22Rv1 (cell line): ENCODE measurements at regions not wholly inside any gene's neighbourhood (a gene's known extent, or its start where the extent isn't known, plus 50 kb on each side); places are given as distances from the start of the nearest gene placed in this dataset.

ENCODE experiments used
- H3K27ac ChIP-seq: fragments of 450-650 bp; 2 replicates; pipeline ENCODE4 v1.5.1; 2017
- ZFX ChIP-seq: fragments of 450-650 bp; IDR thresholded peaks from 2 replicates; pipeline ENCODE4 v1.6.1; 2017; ENCODE audit warnings: antibody characterized with exemption, borderline replicate concordance
- TF ChIP-seq, protein P1 (sequence below): fragments of 450-650 bp; IDR thresholded peaks from 2 replicates; pipeline ENCODE4 v1.5.1; 2017; ENCODE audit warnings: mild to moderate bottlenecking

GRCh38 chr9:28563291-28563934 lies 990.1 kb upstream of the C9orf72 start:
- no peak for TF ChIP-seq ZFX
- TF ChIP-seq, protein P1, sequence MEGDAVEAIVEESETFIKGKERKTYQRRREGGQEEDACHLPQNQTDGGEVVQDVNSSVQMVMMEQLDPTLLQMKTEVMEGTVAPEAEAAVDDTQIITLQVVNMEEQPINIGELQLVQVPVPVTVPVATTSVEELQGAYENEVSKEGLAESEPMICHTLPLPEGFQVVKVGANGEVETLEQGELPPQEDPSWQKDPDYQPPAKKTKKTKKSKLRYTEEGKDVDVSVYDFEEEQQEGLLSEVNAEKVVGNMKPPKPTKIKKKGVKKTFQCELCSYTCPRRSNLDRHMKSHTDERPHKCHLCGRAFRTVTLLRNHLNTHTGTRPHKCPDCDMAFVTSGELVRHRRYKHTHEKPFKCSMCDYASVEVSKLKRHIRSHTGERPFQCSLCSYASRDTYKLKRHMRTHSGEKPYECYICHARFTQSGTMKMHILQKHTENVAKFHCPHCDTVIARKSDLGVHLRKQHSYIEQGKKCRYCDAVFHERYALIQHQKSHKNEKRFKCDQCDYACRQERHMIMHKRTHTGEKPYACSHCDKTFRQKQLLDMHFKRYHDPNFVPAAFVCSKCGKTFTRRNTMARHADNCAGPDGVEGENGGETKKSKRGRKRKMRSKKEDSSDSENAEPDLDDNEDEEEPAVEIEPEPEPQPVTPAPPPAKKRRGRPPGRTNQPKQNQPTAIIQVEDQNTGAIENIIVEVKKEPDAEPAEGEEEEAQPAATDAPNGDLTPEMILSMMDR = no peak
- H3K27ac ChIP-seq = no peak overlapping the region

- TF ChIP-seq, protein P1 = no peak
- TF ChIP-seq ZFX = no peak
These were observed 1010.6 kb upstream of the C9orf72 start for GRCh38 chr9:28583832-28584231.

DNA sequence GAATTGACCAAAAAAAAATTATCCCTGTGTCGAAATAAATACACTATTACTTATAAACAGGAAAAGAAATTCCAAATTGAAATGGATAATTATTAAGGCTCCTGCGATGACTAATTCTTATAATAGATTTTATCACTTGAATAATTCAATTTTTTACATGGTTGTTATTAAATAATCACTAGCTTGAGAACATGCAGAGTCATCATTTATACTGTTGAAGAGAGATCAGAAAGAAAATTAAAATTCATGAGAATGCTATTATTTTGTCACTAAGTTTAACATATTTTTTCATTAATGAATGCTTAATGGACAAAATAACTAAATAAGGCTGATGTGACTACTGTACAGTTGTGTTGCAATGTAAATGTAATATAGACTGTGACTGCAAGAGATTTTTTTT lies 1011.3 kb upstream of the C9orf72 start:
- TF ChIP-seq, protein P1 = no peak
- no peak for TF ChIP-seq ZFX
- H3K27ac ChIP-seq = no peak overlapping the region

More at GRCh38 chr9:28583832-28584231, 1010.6 kb upstream of the C9orf72 start:
- no peak overlapping the region for H3K27ac ChIP-seq

- TF ChIP-seq, protein P1 = no peak
- TF ChIP-seq ZFX = no peak
- H3K27ac ChIP-seq = no peak overlapping the region
These were observed 1013.8 kb upstream of the C9orf72 start for GRCh38 chr9:28587052-28587451.

DNA sequence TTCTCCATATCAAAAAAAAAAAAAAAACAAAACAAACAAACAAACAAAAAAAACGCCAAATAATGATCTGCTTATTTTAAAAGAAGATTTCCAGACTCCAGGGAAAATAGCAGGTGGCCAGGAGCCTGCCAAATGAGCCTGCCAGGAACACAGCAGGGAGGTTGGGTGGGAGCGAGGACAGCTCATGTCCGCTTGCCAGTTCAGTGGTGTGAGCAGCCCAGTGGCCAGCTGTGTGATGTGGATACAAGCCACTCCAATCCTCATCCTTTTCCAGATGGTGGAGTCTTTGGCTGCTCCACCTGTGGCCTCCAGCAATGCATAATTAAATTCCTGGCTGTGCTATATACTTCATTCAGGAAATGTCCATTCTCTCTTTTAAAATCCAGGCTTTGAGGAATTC lies 1025.1 kb upstream of the C9orf72 start:
- TF ChIP-seq ZFX = no peak
- TF ChIP-seq, protein P1 = no peak
- H3K27ac ChIP-seq = no peak overlapping the region

DNA sequence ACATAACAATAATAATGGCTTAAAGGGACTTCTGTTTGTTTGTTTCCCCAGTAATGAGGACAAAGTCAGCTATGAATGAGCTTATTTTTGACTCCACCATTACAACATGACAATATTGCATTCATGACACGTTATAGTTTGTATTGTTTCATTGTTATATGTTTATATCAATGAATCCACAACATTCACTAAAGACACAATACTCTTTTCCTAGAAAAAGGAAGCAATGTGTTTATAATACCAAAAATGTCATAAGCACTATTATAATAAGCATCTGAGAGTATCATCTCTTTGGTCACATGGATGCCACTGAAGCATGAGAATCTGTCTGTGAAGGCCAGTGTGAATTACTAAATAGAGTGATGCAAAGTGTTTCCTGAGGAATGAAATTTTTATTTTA lies 1026.9 kb upstream of the C9orf72 start:
- no peak overlapping the region for H3K27ac ChIP-seq
- TF ChIP-seq, protein P1 = no peak
- TF ChIP-seq ZFX = no peak

- TF ChIP-seq, protein P1 = no peak
- no peak for TF ChIP-seq ZFX
- no peak overlapping the region for H3K27ac ChIP-seq
These were observed 1034.6 kb upstream of the C9orf72 start for GRCh38 chr9:28607843-28608242.
